Bronchial epithelial cell (primary cell): ENCODE measurements at regions not wholly inside any gene's neighbourhood (a gene's known extent, or its start where the extent isn't known, plus 50 kb on each side); places are given as distances from the start of the nearest gene placed in this dataset.
A peak's percentile ranks its signal among the peaks of the same experiment; 100 is the strongest.

Source experiments
- DNase-seq: peaks from one replicate; pipeline ENCODE4 v3.0.0-alpha.2; 2010; ENCODE audit warnings: low read depth
- FAIRE-seq: peaks from 2 replicates; lab custom pipeline; 2011; peaks lifted over from hg19 to GRCh38; lab: Jason Lieb, UNC
- H3K27me3 ChIP-seq: 2 replicates; pipeline ENCODE4 v1.5.1; 2011; ENCODE audit warnings: low read length; ENCODE audit not compliant: control insufficient read depth, insufficient read depth
- H3K36me3 ChIP-seq: 2 replicates; pipeline ENCODE4 v1.5.1; 2011; ENCODE audit warnings: low read length; ENCODE audit not compliant: control insufficient read depth, insufficient read depth
- H3K4me3 ChIP-seq: 2 replicates; pipeline ENCODE4 v1.5.1; 2011; ENCODE audit warnings: mild to moderate bottlenecking, low read depth, low read length, control low read depth
- TF ChIP-seq, protein P1 (sequence below): IDR thresholded peaks from 2 replicates; pipeline ENCODE4 v1.5.1; 2011; ENCODE audit warnings: mild to moderate bottlenecking, moderate library complexity, low read length, control low read depth, inconsistent platforms; ENCODE audit not compliant: insufficient read depth, severe bottlenecking

DNA sequence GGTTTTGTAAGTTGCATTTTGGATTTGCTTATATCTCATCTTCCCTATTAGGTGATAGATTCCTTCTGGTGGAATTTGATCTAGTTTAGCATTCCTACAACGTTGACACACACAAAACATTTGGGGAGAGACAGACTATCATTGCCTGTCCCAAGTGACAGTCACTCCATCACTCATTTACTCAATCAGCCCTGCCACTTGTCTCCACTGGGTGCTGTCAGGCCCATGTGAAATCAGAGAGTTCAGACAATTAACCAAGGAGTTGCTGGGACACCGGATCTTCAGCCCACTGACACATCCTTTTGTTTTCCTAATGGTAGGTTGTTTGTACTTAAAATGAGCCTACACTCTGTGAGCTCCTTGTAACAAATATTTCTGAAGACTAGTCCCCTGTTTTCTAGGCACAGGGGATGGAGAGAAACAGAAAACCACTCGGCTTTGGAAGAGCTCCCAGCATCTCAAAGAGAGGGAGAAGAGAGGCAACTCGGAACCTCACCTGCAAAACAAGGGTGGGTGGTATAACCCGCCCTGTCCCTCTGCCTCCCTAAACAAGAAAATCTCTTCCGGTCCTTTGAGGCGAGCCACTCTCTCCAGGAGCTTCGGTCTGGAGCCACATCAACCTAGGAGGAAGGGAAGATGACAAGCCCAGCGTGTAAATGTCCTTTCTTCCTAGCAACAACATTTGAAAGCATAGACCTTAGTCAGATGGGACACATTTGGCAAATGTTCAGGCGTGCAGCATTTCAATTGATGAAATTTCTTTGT is 440.9 kb upstream of the KLF12 start:
- H3K36me3 ChIP-seq: no peaks in the 10 kb centered on the region
- FAIRE-seq (no peak), DNase-seq (no peak)
- no peaks in the 10 kb centered on the region for H3K27me3 ChIP-seq
- peak overlapping the region; percentile 7 for H3K4me3 ChIP-seq
- TF ChIP-seq, protein P1, sequence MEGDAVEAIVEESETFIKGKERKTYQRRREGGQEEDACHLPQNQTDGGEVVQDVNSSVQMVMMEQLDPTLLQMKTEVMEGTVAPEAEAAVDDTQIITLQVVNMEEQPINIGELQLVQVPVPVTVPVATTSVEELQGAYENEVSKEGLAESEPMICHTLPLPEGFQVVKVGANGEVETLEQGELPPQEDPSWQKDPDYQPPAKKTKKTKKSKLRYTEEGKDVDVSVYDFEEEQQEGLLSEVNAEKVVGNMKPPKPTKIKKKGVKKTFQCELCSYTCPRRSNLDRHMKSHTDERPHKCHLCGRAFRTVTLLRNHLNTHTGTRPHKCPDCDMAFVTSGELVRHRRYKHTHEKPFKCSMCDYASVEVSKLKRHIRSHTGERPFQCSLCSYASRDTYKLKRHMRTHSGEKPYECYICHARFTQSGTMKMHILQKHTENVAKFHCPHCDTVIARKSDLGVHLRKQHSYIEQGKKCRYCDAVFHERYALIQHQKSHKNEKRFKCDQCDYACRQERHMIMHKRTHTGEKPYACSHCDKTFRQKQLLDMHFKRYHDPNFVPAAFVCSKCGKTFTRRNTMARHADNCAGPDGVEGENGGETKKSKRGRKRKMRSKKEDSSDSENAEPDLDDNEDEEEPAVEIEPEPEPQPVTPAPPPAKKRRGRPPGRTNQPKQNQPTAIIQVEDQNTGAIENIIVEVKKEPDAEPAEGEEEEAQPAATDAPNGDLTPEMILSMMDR: no peak

DNA sequence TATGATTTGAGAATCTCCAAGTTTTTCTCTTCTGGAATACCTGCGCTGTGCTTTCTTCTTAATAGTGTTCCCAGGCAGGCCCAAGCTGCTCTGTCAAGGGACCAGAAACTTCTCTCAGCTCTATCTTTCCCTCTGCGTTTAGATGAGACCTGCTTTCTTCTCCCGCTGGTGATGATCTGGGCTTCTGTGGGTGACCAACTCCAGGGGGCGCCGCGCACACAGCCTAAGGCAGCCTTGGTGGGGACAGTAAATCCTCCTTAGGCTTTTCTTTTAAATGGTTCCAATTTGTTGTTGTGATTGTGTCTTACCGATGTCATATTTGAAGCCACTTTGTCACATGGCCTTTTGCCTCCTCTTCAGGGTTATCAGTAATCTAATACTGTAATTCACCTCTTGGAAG is 439.4 kb upstream of the KLF12 start:
- DNase-seq (no peak), FAIRE-seq (no peak)
- Histone ChIP-seq H3K4me3 (no peak overlapping the region), H3K27me3 (no peaks in the 10 kb centered on the region), H3K36me3 (no peaks in the 10 kb centered on the region)
- TF ChIP-seq, protein P1: peak; percentile 11

DNA sequence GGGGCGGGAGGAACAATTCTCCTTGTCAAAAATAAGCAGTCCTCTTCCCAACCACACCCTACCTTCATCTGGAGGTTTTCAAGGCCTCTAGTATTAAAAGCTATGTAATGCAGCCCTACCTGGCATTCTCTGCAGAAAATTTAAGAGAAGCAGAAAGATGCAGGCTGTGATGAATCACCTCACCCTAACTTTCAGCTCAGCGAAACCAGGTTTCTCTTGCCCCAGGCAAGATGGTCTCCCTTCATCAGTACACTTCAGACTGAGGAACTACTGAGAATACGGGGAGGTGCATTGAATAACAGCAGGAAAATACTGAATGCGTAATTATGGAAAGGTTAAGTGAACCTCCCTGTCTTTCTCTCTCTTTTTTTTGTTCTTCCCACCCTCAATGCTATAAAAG is 437.6 kb upstream of the KLF12 start:
- Histone ChIP-seq H3K4me3 (no peak overlapping the region), H3K36me3 (no peaks in the 10 kb centered on the region), H3K27me3 (no peaks in the 10 kb centered on the region)
- DNase-seq (peak; percentile 25), FAIRE-seq (no peak)
- TF ChIP-seq, protein P1: no peak

DNA sequence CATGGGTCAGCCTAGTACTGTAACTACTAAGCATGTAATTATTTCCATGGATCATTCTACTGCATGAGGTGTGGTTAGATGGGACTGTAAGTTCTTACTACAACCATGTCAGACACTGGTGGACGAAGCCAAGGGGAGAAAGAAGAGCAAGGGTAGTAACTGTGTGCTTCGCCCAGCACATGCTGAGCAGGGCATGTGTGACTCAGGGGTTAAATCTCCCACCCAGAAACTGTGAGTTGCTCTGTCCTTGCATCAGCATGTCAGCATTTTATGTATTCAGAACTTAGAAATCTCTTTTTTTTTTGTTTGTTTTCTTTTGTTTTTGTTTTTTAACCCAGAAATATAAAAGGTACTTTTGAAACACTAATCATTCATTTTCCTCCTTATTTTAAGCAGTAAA is 436.6 kb upstream of the KLF12 start:
- FAIRE-seq: peak; percentile 50

DNA sequence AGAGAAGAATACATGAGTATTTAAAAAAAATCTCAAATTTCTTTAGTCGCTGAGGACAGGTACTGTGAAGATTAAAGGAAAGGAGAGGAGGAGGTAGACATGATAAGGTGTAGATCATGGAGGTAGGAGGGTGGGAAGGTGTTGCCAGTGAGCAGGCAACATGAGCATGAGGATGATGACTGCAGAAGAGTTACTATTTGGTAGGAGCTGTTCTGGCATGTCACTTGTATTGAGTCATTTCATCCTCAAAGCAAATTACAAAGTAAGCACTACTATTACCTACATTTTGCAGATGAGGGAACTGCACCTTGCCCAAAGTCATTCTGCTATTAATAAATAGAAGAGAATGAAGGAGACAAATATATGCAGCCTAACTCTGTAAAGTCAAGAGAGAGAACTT is 435.8 kb upstream of the KLF12 start:
- DNase-seq (peak; percentile 85), FAIRE-seq (peak; percentile 70)
- Histone ChIP-seq H3K27me3 (no peaks in the 10 kb centered on the region), H3K36me3 (no peaks in the 10 kb centered on the region), H3K4me3 (no peak overlapping the region)
- TF ChIP-seq, protein P1: no peak

More for the DNA sequence above, 436.6 kb upstream of the KLF12 start:
- Histone ChIP-seq H3K4me3 (no peak overlapping the region), H3K27me3 (no peaks in the 10 kb centered on the region), H3K36me3 (no peaks in the 10 kb centered on the region)
- TF ChIP-seq, protein P1: no peak
- peak; percentile 63 for DNase-seq

DNA sequence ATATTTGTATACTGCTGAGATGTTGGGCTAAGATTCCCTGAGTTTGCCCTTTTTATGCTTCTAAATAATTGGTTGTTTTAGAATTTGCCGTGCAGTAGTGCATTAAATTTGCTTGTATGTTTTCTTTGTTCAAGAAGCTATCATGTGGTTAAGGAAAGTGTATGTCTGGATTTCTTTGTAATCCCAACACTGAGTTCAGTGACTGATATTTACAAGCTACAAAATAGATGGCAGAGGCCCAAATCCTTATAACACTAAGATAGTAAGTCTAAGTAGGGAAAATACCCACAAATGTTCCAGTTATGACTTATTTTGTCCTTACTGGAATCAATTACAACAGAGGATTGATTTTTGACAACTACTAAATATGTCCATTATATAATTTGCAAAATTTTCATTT is 435.0 kb upstream of the KLF12 start:
- no peaks in the 10 kb centered on the region for H3K27me3 ChIP-seq
- no peak overlapping the region for H3K4me3 ChIP-seq
- TF ChIP-seq, protein P1: no peak
- DNase-seq (no peak), FAIRE-seq (no peak)
- H3K36me3 ChIP-seq: no peaks in the 10 kb centered on the region
